HG03571 (cell line): ENCODE measurements at regions not wholly inside any gene's neighbourhood (a gene's known extent, or its start where the extent isn't known, plus 50 kb on each side); places are given as distances from the start of the nearest gene placed in this dataset.
"Not testable (repeated sequence)": the region's sequence is repeated elsewhere in the genome, so short reads cannot be mapped to it uniquely, and the experiment has no call there.

Source experiments
- ATAC-seq: cut with Tn5 transposase; IDR thresholded peaks from one replicate; pipeline ENCODE4 v1.9.1; 2021; ENCODE audit not compliant: unreplicated experiment

DNA sequence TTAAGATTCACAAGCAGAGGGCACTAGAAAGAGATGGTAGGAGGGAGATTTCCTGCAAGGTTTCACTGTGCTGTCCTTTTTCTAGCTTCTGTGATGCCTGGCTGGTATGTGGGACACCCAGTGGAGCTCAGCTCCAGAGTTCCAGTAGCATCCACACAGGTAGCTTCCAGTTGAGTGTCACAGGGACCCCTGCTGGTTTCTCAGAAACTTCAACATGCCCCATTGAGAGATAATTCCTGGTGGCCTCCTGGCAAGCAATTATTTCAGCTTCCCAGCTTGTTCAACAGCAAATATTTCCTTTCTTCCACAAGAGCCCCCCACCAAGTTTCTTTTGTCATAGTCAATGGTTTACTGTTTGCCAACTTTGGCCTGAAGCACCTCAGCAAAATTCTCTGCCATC is 858.7 kb downstream of the REEP3 start:
- no peak for ATAC-seq

DNA sequence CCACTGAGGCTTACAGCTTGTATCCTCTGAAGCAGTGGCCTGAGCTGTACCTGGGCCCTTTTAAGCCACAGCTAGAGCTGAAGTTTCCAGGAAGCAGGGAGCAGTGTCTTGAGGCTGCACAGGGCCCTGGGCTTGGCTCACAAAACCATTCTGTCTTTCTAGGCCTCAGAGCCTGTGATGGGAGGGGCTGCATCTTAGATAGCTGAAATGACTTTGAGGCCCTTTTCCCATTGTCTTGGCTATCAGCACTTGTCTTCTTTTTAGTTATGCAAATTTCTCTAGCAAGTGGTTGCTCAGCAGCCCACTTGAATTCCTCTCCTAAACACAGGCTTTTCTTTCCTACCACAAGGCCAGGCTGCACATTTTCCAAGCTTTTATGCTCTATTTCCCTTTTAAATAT is 864.2 kb downstream of the REEP3 start:
- no peak for ATAC-seq

DNA sequence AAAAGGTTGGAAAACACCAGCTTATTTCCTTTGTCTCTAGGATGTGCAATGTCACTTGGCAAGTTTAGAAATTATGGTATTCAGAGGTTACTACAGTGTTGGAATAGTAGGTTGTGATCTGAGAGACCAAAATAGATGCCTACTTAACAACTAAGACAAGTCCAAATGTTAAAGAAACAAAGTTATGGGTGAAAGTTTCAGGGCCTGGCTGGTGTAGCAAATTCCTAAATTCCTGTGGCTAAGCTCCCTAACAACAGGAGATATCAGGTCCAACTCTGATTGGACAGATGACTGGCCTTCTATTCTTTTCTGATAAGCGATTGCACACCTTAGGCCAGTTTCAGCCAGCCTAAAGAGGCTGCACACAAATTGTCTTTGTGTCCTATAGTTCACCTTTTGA is 873.5 kb downstream of the REEP3 start:
- ATAC-seq = no peak

DNA sequence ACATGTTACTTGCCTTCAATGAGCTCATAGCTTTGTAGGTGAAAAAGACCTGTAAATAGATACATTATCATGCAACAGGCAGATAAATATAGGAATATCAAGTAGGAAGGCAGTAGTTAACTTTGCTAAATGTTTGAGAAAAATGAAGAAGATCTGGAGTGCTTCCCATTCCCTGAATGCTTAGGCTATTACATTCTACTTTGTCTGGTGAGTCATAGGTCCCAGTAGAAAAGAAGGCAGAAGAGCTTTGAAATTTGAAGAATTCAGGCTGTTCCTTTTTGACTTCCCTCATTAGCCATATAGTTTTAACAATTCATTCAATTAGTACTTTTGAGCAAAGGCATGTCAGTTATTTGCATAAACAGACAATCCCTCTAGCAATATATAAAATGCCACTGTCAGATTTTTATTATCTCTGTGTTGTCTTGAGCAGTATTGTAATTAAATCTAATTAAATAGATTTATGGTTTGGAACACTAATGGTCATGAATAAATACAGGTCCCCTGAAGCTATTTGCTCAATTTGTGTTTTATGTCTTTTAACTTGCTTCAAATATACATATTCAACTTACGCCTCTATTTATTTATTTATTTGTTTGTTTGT is 875.0 kb downstream of the REEP3 start:
- ATAC-seq = no peak

DNA sequence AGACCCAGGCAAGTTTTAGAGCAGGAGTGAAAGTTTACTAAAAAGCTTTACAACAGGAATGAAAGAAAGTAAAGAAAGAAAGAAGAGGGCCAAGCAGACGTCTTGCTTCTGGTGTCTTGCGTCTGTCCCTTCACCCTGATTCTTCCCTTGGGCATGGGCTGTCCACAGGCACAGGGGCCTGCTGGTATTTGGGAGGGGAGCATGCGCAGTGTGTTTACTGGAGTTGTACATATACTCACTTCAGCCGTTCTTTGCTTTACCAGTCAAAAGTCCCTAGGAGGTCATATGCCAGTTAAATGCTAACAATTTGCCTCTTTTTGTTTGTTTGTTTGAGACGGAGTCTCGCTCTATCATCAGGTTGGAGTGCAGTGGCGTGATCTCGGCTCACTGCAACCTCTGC is 875.9 kb downstream of the REEP3 start:
- ATAC-seq = no peak

DNA sequence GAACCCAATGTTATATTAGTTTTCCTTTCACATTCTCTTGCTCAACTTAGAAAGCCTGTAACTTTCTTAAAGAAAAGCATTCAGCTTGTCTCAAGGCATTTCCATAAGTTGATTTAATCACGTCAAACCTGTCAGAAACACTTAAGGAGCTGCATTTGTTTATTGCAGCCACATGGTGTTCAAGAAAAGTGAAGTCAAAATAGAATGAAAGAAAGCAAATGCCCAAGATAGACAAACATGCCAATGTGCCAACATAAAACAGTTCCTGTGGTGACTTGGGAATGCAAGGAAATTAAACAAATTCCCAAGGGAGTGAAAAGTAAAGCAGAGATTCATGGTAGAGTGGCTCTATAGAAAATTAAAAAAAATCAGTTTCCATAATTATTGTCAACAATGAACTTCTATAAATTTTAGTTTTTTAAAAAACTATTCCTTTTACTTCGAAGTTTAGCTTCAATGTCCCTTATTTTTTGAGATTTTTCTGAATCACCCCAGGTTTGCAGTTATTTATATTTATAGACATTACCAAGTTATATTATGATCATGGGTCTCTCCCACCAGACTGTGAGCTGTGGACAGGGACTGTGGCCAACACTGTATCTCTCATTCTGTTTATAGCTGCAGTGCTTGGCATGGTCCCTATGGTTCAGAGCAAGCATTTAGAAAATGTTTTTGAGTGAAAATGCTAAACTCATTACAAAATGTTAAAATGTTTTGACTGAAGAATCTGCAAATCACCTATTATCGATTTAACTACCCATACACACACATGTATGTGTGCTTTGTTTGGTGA is 887.4 kb downstream of the REEP3 start:
- ATAC-seq = no peak

DNA sequence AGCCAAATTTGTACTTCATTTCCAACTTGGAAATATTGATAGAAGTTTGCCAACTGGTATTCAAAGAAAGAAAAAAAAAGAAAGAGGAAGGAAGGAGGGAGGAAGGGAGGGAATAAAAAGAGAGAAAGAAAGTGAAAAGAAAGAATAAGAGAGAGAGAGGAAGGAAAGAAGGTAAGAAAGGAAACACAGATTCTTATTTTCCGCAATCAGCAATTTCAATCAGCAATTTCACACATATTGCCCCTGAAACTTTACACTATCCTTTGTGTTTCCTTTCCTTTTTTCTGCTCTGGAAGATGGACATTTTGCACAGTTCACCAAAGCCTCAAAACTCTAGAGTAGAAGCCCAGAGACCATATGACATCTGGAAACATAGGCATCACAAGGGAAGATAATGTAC is 888.1 kb downstream of the REEP3 start:
- ATAC-seq = no peak

DNA sequence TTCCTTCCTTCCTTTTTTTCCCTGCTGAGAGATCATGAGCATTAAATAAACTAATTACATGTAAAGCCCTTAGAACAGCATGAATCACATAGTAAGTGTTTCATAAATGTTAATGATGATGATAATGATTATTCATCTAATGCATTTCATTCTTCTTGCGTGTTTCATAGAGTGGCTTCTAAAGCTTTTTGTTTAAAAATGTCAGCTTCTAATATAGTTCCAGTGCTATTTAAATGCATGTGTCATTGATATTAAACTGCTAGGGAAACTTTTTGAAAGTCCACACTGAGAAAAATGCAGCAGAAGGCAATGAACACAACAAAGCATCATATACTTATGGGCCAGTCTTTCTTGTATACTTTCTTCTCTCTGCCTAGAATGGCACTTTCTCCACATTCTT is 894.8 kb downstream of the REEP3 start:
- ATAC-seq = no peak

DNA sequence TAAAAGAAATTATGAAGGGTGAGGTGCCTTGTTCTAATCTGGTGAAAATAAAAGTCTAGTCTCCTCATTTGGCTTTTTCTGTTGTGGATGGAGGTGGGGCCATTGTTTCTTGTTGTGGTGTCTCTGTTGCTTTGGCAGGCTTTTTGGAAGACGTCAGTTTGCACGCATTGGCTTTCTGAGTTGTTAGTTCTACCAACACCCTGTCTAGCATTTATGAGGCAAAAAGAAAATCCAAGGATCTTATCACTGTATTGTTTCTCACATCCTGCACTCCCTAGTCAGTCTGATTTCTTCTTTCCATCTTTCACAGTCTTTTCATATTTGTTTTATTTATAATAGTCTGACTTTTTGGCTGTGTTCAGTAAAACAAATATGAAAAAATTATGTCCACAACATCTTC is 898.3 kb downstream of the REEP3 start:
- ATAC-seq = no peak

DNA sequence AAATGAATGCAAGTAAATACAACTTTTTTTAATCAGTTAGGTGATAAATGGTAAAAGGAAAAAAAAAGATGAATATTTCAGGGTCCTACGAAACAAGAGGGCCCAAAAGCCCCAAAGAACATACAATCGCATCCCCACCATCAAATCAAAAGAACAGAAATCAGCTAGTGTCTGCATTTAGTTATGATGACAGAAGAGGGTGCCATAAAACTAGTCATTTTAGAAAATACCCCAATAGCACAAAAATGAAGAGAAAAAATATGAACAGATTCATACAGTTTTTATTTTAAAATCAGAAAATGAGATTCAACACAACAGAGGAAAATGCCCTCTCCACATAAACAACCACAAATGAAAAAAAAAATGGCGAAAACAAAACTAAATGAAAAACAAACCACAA is 905.5 kb downstream of the REEP3 start:
- no peak for ATAC-seq

DNA sequence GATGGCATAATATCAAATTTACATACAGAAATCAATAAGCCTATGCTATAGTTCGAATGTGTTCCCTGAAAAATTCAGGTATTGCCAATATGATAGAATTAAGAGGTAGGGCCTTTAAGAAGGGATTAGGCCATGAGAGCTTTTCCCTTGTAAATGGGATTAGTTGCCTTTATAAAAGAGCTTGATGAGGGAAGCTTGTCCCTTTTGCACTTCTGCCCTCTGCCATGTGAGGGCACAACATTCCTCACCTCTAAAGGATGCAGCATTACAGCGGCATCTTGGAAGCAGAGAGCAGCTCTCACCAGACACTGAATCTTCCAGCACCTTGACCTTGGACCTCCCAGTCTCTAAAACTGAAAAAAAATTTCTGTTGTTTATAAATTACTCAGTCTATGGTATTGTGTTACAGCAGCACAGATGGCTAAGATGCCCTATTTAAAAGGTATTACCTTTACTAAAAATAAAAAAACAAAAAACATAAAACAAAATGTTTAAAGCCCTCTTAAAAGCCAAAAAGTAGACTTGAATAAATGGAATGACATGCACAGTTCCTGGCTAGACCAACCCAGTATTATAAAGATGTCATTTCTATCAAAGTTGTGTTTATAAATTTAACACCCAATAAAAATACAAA is 909.6 kb downstream of the REEP3 start:
- ATAC-seq = no peak

DNA sequence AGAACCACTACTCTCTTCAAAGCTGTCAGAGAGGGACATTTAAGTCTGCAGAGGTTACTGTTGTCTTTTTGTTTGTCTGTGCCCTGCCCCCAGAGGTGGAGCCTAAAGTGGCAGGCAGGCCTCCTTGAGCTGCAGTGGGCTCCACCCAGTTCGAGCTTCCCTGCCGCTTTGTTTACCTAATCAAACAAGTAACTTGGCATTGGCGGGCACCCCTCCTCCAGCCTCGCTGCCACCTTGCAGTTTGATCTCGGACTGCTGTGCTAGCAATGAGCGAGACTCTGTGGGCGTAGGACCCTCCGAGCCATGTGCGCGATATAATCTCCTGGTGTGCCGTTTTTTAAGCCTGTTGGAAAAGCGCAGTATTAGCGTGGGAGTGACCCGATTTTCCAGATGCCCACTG is 920.7 kb downstream of the REEP3 start:
- ATAC-seq = not testable (repeated sequence)

DNA sequence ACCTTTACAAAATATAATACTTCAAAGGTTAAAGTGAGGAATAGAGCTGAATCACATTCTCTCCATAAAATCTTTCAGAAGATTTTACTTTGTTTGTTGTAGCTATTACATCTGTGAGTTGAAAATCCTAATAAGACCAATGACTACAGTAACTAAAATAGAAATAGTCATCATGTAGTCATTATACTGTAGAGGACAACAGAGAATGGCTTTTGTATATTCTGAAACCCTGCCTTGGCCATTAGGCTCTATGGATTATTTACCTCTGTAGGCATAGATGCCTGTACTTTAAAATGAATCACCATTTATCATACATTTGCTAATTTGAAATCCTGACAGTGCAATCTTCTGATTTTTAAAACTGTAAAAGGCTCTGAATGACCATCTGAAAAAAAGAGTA is 923.0 kb downstream of the REEP3 start:
- ATAC-seq = no peak

DNA sequence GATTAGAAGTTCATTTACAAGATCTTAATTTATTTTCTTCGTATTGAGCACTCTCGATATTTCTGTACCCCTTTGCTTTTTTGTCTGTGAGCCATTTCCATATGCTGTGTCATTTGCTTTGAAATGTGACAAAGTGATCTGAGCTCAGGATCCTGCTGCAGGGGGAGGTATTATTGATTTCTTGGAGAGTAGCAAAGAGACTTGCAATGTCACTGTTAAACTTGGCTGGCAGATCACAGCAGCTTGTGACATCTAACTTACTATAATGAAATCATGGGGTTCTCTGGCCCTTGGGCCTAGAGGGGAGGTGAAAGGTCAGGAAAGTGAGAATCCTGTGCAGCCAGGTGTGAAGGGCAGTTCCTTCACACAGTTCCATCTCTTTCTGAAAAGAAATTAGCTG is 923.4 kb downstream of the REEP3 start:
- no peak for ATAC-seq

DNA sequence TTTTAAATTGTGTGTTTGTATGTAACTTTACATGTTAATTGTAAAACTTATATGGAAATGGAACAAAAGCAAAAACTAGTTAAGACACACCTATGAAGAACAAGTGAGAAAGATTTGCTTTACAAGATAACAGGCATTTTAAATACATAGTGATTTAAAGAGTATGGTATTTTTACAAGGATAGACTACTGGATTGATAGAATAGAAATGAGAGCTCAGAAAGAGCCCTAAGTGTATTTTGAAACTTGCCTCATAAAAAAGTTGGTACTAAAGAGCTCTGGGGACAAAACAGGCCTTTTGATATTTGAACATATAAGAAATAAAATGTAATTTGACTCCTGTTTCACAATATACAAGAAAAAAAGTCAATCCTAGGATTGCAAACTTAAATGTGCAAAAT is 928.4 kb downstream of the REEP3 start:
- no peak for ATAC-seq

DNA sequence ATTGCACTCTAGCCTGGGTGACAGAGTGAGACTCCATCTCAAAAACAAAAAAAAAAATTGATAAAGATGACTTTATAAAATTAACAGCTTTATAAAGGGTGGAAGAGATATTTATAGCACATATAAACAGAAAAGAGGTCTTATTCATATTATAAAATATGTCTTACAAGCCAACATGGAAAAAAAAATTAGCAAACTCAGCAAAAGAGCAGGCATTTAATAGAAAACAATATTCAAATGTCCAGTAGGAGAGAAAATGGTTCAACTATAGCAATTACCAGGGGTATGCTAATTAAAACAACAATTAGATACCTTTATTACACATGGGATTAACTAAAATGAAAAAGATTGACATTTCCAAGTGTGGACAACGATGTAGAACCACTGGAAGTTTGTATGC is 929.1 kb downstream of the REEP3 start:
- no peak for ATAC-seq

DNA sequence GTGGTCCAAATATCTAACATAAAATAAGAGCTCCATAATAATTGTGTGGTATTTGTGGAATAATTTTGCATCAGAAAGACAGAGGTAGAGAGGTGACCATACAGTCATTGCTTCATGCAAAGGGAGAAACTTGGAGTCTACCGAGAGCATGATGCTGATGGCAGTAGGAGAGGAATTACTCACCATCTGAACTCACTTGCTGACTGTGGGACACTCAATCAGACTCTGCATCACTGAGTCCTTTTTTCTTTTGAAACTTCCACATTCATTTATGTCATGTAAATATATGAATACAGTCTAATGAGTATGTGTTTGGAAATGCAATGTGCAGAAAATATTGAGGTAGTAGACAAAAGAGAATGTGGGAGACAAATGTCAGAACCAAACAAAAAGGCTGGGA is 933.8 kb downstream of the REEP3 start:
- no peak for ATAC-seq

DNA sequence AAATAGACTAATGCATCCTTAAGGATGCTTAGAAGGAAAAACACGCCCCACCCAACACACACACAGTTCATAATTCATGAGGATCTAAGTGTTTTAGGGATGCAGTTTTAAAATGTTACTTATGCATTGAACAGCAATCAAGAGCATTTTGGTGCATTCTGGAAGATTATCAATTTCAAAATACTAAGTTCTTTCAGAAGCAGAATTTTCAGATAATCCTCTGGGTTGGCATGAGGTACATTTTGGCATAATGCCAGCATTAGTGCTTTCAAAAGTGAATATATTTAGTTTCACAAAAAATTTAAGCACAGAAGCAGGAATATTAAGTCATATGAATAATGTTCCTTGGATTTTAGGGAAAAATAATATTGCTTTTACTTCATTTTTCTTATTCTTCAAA is 937.1 kb downstream of the REEP3 start:
- ATAC-seq = no peak

DNA sequence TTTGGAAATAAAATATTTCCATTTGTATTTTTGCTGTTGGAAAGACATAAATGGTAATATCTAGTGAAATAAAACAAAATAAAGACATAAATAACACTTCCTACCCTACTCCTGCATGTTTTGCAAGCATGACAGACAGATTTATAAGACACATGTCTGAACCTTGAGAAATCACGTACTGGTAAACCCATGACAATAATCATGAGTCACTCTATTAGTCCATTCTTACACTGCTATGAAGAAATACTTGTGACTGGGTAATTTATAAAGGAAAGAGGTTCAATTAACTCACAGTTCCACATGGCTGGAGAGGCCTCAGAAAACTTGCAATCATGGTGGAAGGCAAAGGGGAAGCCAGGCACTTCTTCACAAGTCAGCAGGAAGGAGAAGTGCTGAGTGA is 942.2 kb downstream of the REEP3 start:
- ATAC-seq = no peak

DNA sequence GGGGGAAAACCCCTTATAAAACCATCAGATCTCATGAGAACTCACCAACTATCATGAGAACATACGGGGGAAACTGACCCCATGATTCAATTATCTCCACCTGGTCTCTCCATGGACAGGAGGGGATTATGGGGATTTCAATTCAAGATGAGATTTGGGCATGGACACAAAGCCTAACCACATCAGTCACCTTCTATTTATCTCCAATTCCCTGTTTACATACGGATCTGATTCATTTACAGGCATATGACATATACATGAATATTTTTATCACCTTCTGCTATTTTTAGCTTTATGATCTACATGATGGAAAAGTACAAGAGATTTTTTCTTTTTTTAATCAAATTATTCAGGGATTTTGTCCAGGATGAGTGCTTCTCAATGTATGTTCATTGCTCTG is 944.5 kb downstream of the REEP3 start:
- no peak for ATAC-seq

DNA sequence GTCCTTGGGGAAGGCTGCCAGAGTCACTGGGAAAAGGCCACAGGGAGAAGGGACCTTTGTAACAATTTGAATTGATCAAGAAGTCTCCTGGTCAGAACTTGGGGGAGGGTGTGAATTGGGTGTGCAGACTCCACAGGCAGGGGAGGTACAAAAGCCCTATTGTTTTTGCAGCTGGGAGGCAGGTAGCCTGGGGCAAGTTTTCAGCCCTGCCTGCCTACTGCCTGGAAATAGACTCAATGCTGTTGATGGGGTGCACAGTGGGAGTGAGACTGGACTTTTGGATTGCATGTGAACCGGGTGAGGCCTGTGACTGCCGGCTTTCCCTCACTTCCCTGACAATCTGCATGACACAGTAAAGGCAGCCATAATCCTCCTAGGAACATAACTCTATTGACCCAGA is 947.0 kb downstream of the REEP3 start:
- no peak for ATAC-seq

DNA sequence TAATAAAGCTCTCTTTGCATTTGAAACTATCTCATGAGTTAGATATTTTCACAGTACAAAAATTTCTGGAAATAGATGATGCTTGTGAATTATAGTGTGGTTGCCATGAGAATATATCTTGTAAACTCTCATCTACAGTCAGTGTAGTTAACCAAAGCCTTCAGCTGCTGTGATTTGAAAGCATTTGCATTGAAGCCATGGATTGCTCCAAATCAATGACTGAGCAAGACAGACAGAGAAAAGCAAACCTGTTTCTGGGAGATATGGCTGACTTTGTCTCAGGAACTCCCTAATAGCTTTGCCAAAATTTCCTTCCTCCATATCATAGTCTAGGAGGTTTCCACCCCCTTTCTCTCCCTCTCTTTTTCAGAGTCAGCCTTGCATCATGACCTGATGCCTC is 955.3 kb downstream of the REEP3 start:
- ATAC-seq = no peak

DNA sequence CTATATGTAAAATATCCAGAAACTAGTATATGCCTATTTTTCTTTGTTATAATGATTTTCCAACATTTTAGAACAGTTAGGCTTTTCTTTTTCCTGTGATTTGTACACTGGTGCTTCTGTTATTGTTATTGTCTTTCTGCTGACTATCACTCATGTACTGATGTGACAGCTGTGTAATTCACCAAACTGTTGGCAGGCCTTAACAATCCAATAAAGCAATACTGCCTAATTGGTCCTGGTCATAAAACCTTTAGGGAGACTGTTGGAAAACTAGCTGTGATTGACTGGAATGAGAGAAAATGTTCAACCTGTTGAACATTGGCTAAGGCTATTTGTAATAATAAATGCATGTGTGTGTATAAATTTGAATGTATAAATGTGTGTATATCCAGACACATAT is 956.6 kb downstream of the REEP3 start:
- ATAC-seq = no peak
